ENCODE measurements at regions not wholly inside any gene's neighbourhood (a gene's known extent, or its start where the extent isn't known, plus 50 kb on each side); places are given as distances from the start of the nearest gene placed in this dataset.

- DNase-seq (ENCODE audit: low read depth), result no peak
- H3K4me3 ChIP-seq (ENCODE audit: low read depth, low read length), result no peak overlapping the region
- TF ChIP-seq, protein P1, sequence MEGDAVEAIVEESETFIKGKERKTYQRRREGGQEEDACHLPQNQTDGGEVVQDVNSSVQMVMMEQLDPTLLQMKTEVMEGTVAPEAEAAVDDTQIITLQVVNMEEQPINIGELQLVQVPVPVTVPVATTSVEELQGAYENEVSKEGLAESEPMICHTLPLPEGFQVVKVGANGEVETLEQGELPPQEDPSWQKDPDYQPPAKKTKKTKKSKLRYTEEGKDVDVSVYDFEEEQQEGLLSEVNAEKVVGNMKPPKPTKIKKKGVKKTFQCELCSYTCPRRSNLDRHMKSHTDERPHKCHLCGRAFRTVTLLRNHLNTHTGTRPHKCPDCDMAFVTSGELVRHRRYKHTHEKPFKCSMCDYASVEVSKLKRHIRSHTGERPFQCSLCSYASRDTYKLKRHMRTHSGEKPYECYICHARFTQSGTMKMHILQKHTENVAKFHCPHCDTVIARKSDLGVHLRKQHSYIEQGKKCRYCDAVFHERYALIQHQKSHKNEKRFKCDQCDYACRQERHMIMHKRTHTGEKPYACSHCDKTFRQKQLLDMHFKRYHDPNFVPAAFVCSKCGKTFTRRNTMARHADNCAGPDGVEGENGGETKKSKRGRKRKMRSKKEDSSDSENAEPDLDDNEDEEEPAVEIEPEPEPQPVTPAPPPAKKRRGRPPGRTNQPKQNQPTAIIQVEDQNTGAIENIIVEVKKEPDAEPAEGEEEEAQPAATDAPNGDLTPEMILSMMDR (conservative IDR thresholded peaks at IDR 0.05; ENCODE audit: low read depth, low read length), result no peak
These were observed 118.1 kb upstream of the PCBD1 start for GRCh38 chr10:71006506-71006905.

GRCh38 chr10:71007516-71007915, 119.2 kb upstream of the PCBD1 start:
- no peak for DNase-seq (ENCODE audit: low read depth)
- no peak overlapping the region for H3K4me3 ChIP-seq (ENCODE audit: low read depth, low read length)
- TF ChIP-seq, protein P1 (conservative IDR thresholded peaks at IDR 0.05; ENCODE audit: low read depth, low read length), result no peak

- TF ChIP-seq, protein P1 (conservative IDR thresholded peaks at IDR 0.05; ENCODE audit: low read depth, low read length), result no peak
- H3K4me3 ChIP-seq (ENCODE audit: low read depth, low read length), result no peak overlapping the region
- DNase-seq (ENCODE audit: low read depth), result no peak
These were observed 119.8 kb upstream of the PCBD1 start for GRCh38 chr10:71008150-71008549.

- DNase-seq (ENCODE audit: low read depth), result no peak
- H3K4me3 ChIP-seq (ENCODE audit: low read depth, low read length), result no peak overlapping the region
- TF ChIP-seq, protein P1 (conservative IDR thresholded peaks at IDR 0.05; ENCODE audit: low read depth, low read length), result no peak
These were observed 120.8 kb upstream of the PCBD1 start for GRCh38 chr10:71009126-71009525.

GRCh38 chr10:71010730-71011129, 122.4 kb upstream of the PCBD1 start:
- H3K4me3 ChIP-seq (ENCODE audit: low read depth, low read length), result no peak overlapping the region
- DNase-seq (ENCODE audit: low read depth), result no peak
- TF ChIP-seq, protein P1 (conservative IDR thresholded peaks at IDR 0.05; ENCODE audit: low read depth, low read length), result no peak

GRCh38 chr10:71011141-71011540, 122.8 kb upstream of the PCBD1 start:
- DNase-seq (ENCODE audit: low read depth), result no peak
- no peak overlapping the region for H3K4me3 ChIP-seq (ENCODE audit: low read depth, low read length)
- TF ChIP-seq, protein P1 (conservative IDR thresholded peaks at IDR 0.05; ENCODE audit: low read depth, low read length), result no peak

GRCh38 chr10:71014021-71014805, 125.8 kb upstream of the PCBD1 start:
- no peak for DNase-seq (ENCODE audit: low read depth)
- TF ChIP-seq, protein P1 (conservative IDR thresholded peaks at IDR 0.05; ENCODE audit: low read depth, low read length), result no peak
- no peak overlapping the region for H3K4me3 ChIP-seq (ENCODE audit: low read depth, low read length)
